Cardiac fibroblast (primary cell): ENCODE measurements at regions not wholly inside any gene's neighbourhood (a gene's known extent, or its start where the extent isn't known, plus 50 kb on each side); places are given as distances from the start of the nearest gene placed in this dataset.

Experiments used
- DNase-seq, 2 donors: peaks; one replicate each; pipeline versions ENCODE4 v3.0.0 to v3.0.0-alpha.2; 2010; ENCODE audit warnings: low read depth in 2 of 2
- H3K4me3 ChIP-seq, 2 donors: replicated peaks in 1 of 2; 1 replicate in 1 of 2; 2 replicates in 1 of 2; pipeline ENCODE4 v1.5.1; 2011; ENCODE audit warnings: low read depth in 2 of 2, low read length in 2 of 2, mild to moderate bottlenecking in 2 of 2, moderate library complexity in 1 of 2
- CTCF ChIP-seq: IDR thresholded peaks from one replicate; pipeline ENCODE4 v1.5.1; 2011; ENCODE audit warnings: low read depth, mild to moderate bottlenecking, low read length, inconsistent platforms

GRCh38 chr7:33842150-33842549, 63.2 kb upstream of the BMPER start:
- H3K4me3 ChIP-seq, result no peak overlapping the region
- DNase-seq, result no peak
- TF ChIP-seq CTCF, result no peak

GRCh38 chr7:33845991-33846509, 59.3 kb upstream of the BMPER start:
- H3K4me3 ChIP-seq, result no peak overlapping the region
- DNase-seq, result peak in 1 of 2 donors; percentile 59
- TF ChIP-seq CTCF, result no peak

GRCh38 chr7:33849004-33849403, 56.3 kb upstream of the BMPER start:
- TF ChIP-seq CTCF, result no peak
- DNase-seq, result peak in 1 of 2 donors; percentile 56
- H3K4me3 ChIP-seq, result no peak overlapping the region

- no peak overlapping the region for H3K4me3 ChIP-seq
- TF ChIP-seq CTCF, result no peak
- no peak for DNase-seq
These were observed 55.3 kb upstream of the BMPER start for GRCh38 chr7:33849971-33850559.

- TF ChIP-seq CTCF, result no peak
- DNase-seq, result no peak
- H3K4me3 ChIP-seq, result no peak overlapping the region
These were observed 54.6 kb upstream of the BMPER start for GRCh38 chr7:33850768-33851167.

GRCh38 chr7:33852838-33853237, 52.5 kb upstream of the BMPER start:
- TF ChIP-seq CTCF, result no peak
- no peak for DNase-seq
- H3K4me3 ChIP-seq, result no peak overlapping the region

- H3K4me3 ChIP-seq, result no peak overlapping the region
- TF ChIP-seq CTCF, result no peak
- peak; percentile 76 to 88 for DNase-seq
These were observed 51.8 kb upstream of the BMPER start for GRCh38 chr7:33853361-33854062.
